HG03565 (cell line): ENCODE measurements at regions not wholly inside any gene's neighbourhood (a gene's known extent, or its start where the extent isn't known, plus 50 kb on each side); places are given as distances from the start of the nearest gene placed in this dataset.

Source experiments
- ATAC-seq: cut with Tn5 transposase; IDR thresholded peaks from one replicate; pipeline ENCODE4 v1.9.1; 2021; ENCODE audit warnings: mild to moderate bottlenecking, moderate library complexity; ENCODE audit not compliant: unreplicated experiment

DNA sequence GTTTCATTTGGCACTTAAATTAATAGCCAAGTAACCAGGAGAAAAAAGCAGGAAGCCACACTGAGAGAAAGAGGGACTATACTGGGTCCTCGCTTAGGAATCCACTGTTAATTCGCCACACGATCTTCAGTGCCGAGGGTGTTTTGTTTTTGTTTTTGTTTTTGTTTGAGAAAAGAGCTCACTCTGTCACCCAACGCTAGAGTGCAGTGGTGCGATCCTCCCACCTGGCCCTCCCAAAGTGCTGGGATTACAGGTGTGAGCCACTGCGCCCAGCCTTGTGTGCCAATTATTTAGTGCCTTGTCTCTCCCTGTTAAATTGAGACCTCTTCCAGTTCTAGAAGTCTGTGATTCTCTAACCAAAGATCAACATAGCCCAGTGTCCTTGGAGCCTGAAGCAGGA is 53.8 kb upstream of the TPM1 start:
- no peak for ATAC-seq

DNA sequence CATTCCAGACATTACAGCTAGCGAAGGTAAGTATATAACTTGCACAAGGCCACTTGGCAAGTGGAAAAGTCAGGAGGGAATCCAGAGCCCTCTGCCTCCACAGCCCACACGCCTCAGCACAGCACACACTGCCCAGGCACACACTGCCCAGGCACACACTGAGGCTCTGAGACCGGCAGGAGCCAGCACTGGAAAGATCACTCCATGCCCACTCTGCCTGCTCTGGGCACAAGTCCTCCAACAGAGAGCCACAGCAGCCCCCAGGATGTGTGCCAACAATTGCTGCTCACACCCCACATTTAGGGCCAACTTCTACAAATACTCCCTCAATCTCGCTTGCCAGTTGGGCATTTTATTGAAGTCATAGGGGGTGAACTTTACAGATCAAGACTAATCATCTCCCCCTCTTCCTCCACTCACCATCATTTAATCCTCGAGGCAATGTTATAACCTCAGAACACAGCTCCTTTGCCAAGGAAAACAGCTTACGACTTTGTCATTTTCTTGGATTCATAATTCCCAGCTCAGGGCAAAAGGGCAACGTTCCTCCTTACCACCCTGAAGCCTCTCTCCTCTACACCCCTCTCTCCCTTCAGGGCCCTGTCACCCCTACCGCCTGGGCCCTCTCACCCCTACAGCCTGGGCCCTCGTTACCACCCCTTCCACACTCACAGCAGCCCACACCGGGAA is 53.0 kb upstream of the TPM1 start:
- ATAC-seq, result no peak

DNA sequence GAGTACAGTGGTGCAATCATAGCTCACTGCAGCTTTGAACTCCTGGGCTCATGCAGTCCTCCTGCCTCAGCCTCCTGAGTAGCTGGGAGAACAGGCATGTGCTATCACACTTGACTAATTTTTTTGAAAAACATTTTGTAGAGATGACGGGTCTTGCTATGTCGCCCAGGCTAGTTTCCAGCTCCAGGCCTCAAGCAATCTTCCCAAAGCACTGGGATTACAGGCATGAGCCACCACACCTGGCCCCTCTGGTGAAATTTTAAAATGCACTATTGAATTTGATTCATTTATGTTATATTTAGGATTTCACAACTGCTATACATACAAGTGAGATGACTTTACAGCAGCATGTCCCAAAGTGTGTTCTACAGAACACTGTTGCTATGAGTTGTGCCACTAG is 50.8 kb upstream of the TPM1 start:
- ATAC-seq, result no peak

DNA sequence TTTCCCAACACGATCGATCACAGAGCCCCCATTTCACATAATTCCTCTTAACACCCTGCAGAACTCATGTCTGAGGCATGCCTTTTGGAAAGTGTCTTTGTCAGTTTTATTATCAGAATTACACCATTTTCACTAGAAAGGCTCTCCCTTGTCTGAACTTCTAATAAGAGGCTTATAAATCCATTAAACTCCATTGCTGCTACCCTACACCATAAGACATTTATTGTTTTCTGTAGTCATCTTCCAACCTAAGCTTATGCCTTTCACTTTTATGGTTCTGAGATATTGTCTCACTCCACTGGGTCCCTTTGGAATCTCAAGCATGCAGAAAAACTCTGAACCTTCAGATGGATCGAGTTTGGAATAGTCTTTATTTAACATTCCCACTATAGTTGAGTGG is 50.2 kb upstream of the TPM1 start:
- no peak for ATAC-seq
